ENCODE measurements at regions not wholly inside any gene's neighbourhood (a gene's known extent, or its start where the extent isn't known, plus 50 kb on each side); places are given as distances from the start of the nearest gene placed in this dataset.

- TF ChIP-seq CTCF (IDR thresholded peaks at IDR 0.05) (no peak), EZH2 (IDR thresholded peaks at IDR 0.05) (no peak), EZH2phosphoT487 (IDR thresholded peaks at IDR 0.05) (no peak)
Measured at GRCh38 chr15:53404930-53405493, 354.5 kb downstream of the WDR72 start.
